Natural killer cell (primary cell): ENCODE measurements at regions not wholly inside any gene's neighbourhood (a gene's known extent, or its start where the extent isn't known, plus 50 kb on each side); places are given as distances from the start of the nearest gene placed in this dataset.
"Not testable (repeated sequence)": the region's sequence is repeated elsewhere in the genome, so short reads cannot be mapped to it uniquely, and the experiment has no call there.

Experiments
- ATAC-seq, 3 donors: fragments of 150-1000 bp in 2 of 3; fragments of 200-7000 bp in 1 of 3; cut with Tn5 transposase; 1 replicate in 1 of 3; 2 replicates in 2 of 3; pipeline ENCODE4 v1.10.0; 2021; ENCODE audit warnings: mild to moderate bottlenecking in 2 of 3, moderate library complexity in 2 of 3
- DNase-seq, 2 donors: peaks; one replicate each; pipeline versions ENCODE4 v3.0.0 to v3.0.0-alpha.2; 2013 to 2021; ENCODE audit warnings: mixed read lengths in 1 of 2
- H3K27ac ChIP-seq: one replicate; pipeline ENCODE4 v1.5.1; 2013; ENCODE audit warnings: mild to moderate bottlenecking, low read length
- H3K27me3 ChIP-seq: one replicate; pipeline ENCODE4 v1.6.1; 2013; ENCODE audit warnings: low read length; ENCODE audit not compliant: control insufficient read depth, insufficient read depth
- H3K36me3 ChIP-seq: one replicate; pipeline ENCODE4 v1.6.1; 2013; ENCODE audit warnings: low read length; ENCODE audit not compliant: control insufficient read depth, insufficient read depth
- H3K4me1 ChIP-seq: one replicate; pipeline ENCODE4 v1.6.1; 2013; ENCODE audit warnings: low read length; ENCODE audit not compliant: control insufficient read depth, insufficient read depth
- H3K4me3 ChIP-seq: one replicate; pipeline ENCODE4 v1.5.1; 2013; ENCODE audit warnings: low read length
- H3K9me3 ChIP-seq: one replicate; pipeline ENCODE4 v1.6.1; 2013; ENCODE audit warnings: low read length; ENCODE audit not compliant: control insufficient read depth, insufficient read depth
- H3K27ac Mint-ChIP-seq, 2 donors: one replicate each; pipeline ENCODE4 v1.8.0; 2022; ENCODE audit warnings: mild to moderate bottlenecking in 2 of 2, mixed read lengths in 2 of 2, moderate library complexity in 1 of 2
- H3K27me3 Mint-ChIP-seq, 2 donors: one replicate each; pipeline ENCODE4 v1.8.0; 2022; ENCODE audit warnings: low read depth in 2 of 2, mixed read lengths in 2 of 2
- H3K36me3 Mint-ChIP-seq: one replicate; pipeline ENCODE4 v1.8.0; 2022; ENCODE audit warnings: mixed read lengths
- H3K4me1 Mint-ChIP-seq, 2 donors: one replicate each; pipeline ENCODE4 v1.8.0; 2022; ENCODE audit warnings: mixed read lengths in 2 of 2
- H3K4me3 Mint-ChIP-seq: one replicate; pipeline ENCODE4 v1.8.0; 2022; ENCODE audit warnings: mild to moderate bottlenecking, moderate library complexity, mixed read lengths
- H3K9me3 Mint-ChIP-seq, 2 donors: one replicate each; pipeline ENCODE4 v1.8.0; 2022; ENCODE audit warnings: mixed read lengths in 2 of 2
- WGBS: methylation state at CpG from one replicate; pipeline ENCODE4 v1.1.7; 2013; ENCODE audit warnings: missing lambda C conversion rate; ENCODE audit not compliant: insufficient coverage; 5-methylcytosine and 5-hydroxymethylcytosine counted together
- intact Hi-C: fragments of 100-400 bp; cut with micrococcal nuclease; formaldehyde crosslinking; loops from one replicate; pipeline ENCODE4 v1.14.2; 2022
- TF ChIP-seq, protein P1 (sequence below): fragments of 200-600 bp; IDR thresholded peaks from one replicate; pipeline ENCODE4 v1.8.0; 2022; ENCODE audit warnings: antibody characterized with exemption

DNA sequence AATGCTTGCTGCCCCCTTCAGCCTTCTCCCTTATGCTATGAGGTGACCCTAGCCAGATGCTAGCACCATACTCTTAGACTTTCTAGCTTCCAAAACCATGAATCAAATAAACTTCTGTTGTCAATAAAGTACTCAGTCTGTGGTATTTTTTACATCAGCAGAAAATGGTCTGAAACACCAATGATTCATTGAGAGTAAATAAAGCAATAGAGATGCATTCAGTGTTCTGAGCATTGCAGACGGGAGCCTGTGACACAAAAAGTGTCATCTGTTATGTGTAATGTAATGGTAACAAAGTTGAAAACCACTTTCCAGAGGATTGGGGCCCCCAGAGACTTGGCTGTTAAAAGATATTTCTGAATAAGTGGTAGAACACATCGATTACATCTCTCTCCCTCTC is 758.0 kb upstream of the NRXN1 start:
- DNase-seq (no peak), ATAC-seq (no peak)
- no peak overlapping the region for H3K27ac Mint-ChIP-seq
- TF ChIP-seq, protein P1, sequence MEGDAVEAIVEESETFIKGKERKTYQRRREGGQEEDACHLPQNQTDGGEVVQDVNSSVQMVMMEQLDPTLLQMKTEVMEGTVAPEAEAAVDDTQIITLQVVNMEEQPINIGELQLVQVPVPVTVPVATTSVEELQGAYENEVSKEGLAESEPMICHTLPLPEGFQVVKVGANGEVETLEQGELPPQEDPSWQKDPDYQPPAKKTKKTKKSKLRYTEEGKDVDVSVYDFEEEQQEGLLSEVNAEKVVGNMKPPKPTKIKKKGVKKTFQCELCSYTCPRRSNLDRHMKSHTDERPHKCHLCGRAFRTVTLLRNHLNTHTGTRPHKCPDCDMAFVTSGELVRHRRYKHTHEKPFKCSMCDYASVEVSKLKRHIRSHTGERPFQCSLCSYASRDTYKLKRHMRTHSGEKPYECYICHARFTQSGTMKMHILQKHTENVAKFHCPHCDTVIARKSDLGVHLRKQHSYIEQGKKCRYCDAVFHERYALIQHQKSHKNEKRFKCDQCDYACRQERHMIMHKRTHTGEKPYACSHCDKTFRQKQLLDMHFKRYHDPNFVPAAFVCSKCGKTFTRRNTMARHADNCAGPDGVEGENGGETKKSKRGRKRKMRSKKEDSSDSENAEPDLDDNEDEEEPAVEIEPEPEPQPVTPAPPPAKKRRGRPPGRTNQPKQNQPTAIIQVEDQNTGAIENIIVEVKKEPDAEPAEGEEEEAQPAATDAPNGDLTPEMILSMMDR, result no peak
- H3K27me3 Mint-ChIP-seq, result no peaks in the 10 kb centered on the region
- peaks cover 5% of the 10 kb centered on the region for H3K36me3 Mint-ChIP-seq
- intact Hi-C loops, result no loop called here
- no peak overlapping the region for H3K4me3 ChIP-seq
- no peak overlapping the region for H3K4me3 Mint-ChIP-seq
- H3K9me3 ChIP-seq, result peaks cover 17% of the 10 kb centered on the region
- H3K27ac ChIP-seq, result no peak overlapping the region
- 89% methylated on average over 1 of the region's 2 CpGs for WGBS
- H3K4me1 Mint-ChIP-seq, result no peaks in the 10 kb centered on the region
- peaks cover 13 to 19% of the 10 kb centered on the region in 2 donors for H3K9me3 Mint-ChIP-seq
- H3K4me1 ChIP-seq, result no peaks in the 10 kb centered on the region
- no peaks in the 10 kb centered on the region for H3K27me3 ChIP-seq
- no peaks in the 10 kb centered on the region for H3K36me3 ChIP-seq

DNA sequence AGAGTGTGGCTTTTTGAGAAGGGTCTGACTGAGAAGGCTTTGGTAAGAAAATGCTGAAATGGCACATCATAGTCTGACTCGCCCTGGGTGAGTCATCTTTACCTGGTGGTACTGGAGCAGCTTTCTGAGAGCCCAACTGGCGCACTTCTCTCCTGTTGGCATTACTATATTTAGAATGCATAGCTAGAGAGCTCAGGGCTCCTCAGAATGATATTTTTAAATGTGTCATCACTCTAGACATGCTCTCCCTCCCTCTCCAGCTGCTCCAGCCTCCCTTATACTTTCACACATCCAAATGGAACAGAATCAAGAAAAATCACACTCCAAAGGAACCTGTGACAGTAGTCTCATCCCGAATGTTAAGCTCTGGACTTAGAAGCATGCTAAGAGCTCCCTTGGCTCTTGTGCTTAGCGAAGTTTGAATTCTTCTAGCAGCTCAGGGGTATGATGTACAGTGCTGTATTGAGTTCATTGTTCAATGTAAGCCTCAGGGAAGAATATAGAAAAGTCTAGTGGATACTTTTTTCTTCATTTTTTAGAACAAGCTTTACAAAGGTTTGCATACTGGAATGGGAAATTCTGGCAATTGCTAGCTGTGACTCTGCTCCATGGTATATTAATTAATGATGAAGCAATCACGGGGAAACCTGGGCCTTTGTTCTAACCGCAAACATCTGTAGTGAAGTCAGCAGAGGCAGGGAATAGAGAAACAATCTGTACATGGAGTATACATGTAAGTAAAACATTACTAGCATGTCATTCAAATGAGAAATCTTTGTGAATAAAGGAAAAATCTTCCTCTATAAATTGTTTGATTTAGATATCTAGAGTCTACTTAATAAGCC is 751.2 kb upstream of the NRXN1 start:
- H3K36me3 ChIP-seq, result no peaks in the 10 kb centered on the region
- Mint-ChIP-seq H3K9me3 (peaks cover 7% of the 10 kb centered on the region in 2 donors), H3K27ac (no peak overlapping the region), H3K27me3 (no peaks in the 10 kb centered on the region), H3K36me3 (no peaks in the 10 kb centered on the region), H3K4me1 (no peaks in the 10 kb centered on the region), H3K4me3 (no peak overlapping the region)
- 87% methylated on average over 6 of the region's 6 CpGs for WGBS
- H3K4me3 ChIP-seq, result no peak overlapping the region
- no peak overlapping the region for H3K27ac ChIP-seq
- intact Hi-C loops, result no loop called here
- no peak for DNase-seq
- H3K27me3 ChIP-seq, result no peaks in the 10 kb centered on the region
- H3K4me1 ChIP-seq, result no peaks in the 10 kb centered on the region
- no peak for ATAC-seq
- TF ChIP-seq, protein P1, result no peak
- H3K9me3 ChIP-seq, result no peaks in the 10 kb centered on the region

DNA sequence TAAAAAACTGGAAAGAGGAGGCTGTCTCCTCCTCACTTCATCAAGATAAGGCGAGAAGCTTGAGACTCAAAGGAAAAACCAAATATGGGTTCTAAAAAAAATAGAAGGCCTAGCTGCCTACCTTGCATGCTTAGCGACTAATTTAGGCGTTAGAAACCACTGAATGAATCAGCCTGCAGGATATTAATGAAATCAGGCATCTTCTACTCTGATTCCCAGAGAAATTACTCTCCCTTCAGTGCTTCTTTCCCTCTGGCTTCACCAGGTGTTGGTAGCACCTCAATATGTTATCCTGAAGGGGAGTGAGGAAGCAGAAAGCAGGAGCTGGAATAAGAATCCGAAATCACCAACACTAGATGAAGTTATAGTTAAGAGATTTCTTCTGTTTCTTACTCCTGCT is 749.8 kb upstream of the NRXN1 start:
- no peak overlapping the region for H3K4me3 ChIP-seq
- Mint-ChIP-seq H3K9me3 (peaks cover 6 to 7% of the 10 kb centered on the region in 2 donors), H3K36me3 (no peaks in the 10 kb centered on the region), H3K4me3 (no peak overlapping the region), H3K27me3 (no peaks in the 10 kb centered on the region), H3K27ac (no peak overlapping the region), H3K4me1 (no peaks in the 10 kb centered on the region)
- H3K27me3 ChIP-seq, result no peaks in the 10 kb centered on the region
- H3K27ac ChIP-seq, result no peak overlapping the region
- H3K4me1 ChIP-seq, result no peaks in the 10 kb centered on the region
- ATAC-seq (no peak), DNase-seq (no peak)
- H3K36me3 ChIP-seq, result no peaks in the 10 kb centered on the region
- intact Hi-C loops, result no loop called here
- 86% methylated on average over 3 of the region's 4 CpGs for WGBS
- TF ChIP-seq, protein P1, result no peak
- H3K9me3 ChIP-seq, result no peaks in the 10 kb centered on the region

DNA sequence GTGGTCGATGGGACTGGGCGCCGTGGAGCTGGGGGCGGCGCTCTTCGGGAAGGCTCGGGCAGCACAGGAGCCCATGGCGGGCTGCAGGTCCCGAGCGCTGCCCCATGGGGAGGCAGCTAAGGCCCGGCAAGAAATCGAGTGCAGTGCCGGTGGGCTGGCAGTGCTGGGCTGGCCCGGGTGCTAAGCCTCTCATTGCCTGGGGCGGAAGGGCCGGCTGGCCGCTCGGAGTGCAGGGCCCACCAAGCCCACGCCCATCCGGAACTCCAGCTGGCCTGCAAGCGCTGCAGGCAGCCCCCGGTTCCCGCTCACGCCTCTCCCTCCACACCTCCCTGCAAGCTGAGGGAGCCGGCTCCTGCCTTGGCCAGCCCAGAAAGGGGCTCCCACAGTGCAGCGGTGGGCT is 748.4 kb upstream of the NRXN1 start:
- no peak overlapping the region for H3K27ac ChIP-seq
- ATAC-seq (no peak), DNase-seq (no peak)
- intact Hi-C loops, result no loop called here
- H3K4me3 ChIP-seq, result no peak overlapping the region
- 97% methylated on average over 26 of the region's 26 CpGs for WGBS
- Mint-ChIP-seq H3K27ac (no peak overlapping the region), H3K4me3 (no peak overlapping the region), H3K4me1 (no peaks in the 10 kb centered on the region), H3K27me3 (no peaks in the 10 kb centered on the region), H3K9me3 (peaks cover 11 to 14% of the 10 kb centered on the region in 2 donors), H3K36me3 (no peaks in the 10 kb centered on the region)
- H3K4me1 ChIP-seq, result no peaks in the 10 kb centered on the region
- no peaks in the 10 kb centered on the region for H3K36me3 ChIP-seq
- peaks cover 6% of the 10 kb centered on the region for H3K9me3 ChIP-seq
- TF ChIP-seq, protein P1, result no peak
- no peaks in the 10 kb centered on the region for H3K27me3 ChIP-seq

DNA sequence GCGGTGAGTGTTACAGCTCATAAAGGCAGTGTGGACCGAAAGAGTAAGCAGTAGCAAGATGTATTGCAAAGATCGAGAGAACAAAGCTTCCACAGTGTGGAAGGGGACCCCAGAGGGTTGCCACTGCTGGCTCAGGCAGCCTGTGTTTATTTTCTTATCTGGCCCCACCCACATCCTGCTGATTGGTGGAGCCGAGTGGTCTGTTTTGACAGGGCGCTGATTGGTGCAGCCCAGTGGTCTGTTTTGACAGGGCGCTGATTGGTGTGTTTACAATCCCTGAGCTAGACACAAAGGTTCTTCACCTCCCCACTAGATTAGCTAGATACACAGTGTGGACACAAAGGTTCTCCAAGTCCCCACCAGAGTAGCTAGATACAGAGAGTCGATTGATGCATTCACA is 747.8 kb upstream of the NRXN1 start:
- intact Hi-C loops, H3K36me3 Mint-ChIP-seq, DNase-seq, H3K27me3 ChIP-seq, H3K27ac ChIP-seq, H3K4me1 Mint-ChIP-seq, H3K4me3 ChIP-seq, H3K4me3 Mint-ChIP-seq, ATAC-seq, H3K4me1 ChIP-seq, H3K27ac Mint-ChIP-seq, H3K27me3 Mint-ChIP-seq, H3K36me3 ChIP-seq: not testable (repeated sequence)
- WGBS, result 90% methylated on average over 6 of the region's 7 CpGs
- H3K9me3 Mint-ChIP-seq, result peaks cover 11 to 16% of the 10 kb centered on the region in 2 donors
- H3K9me3 ChIP-seq, result peaks cover 12% of the 10 kb centered on the region
